ENCODE measurements at regions not wholly inside any gene's neighbourhood (a gene's known extent, or its start where the extent isn't known, plus 50 kb on each side); places are given as distances from the start of the nearest gene placed in this dataset.

DNA sequence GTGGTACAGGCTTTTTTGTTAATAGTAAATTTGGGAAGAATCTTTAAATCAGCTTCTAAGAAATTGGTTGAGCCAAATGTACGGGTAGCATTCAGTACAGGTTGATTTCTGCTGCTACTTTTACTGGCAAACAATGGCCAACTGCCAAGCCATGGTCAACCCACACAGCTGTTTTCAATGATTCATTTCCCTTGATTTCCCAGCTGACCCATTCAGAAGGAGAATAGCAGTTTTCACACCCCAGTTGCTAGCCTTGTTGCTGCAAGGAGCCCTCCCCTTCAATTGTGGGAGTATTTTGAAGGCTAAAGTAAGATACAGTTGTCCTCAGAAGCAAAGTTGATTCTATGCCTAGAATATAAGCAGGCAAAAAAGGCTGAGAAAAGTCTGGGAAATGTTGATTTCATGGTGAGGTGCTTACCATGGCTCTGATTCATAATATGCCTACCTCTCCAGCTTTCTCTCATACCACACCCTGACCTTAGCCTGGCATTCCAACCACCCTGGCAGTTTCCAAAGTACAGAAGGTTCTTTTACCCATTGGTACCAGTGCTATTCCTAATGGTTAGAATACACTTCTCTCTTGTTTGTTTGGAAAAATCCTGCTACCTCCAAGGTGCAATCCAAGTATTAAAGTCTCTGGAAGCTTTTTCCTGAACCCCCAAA, 320.3 kb upstream of the TGFBR2 start:
- Histone ChIP-seq H3K4me3 (no peak overlapping the region), H3K4me2 (no peak overlapping the region), H4K20me1 (replicated peaks; ENCODE audit: insufficient read depth) (no peaks in the 10 kb centered on the region), H3K9me2 (ENCODE audit: insufficient read depth) (no peaks in the 10 kb centered on the region), H3K79me2 (replicated peaks; ENCODE audit: insufficient read depth) (no peaks in the 10 kb centered on the region), H3K27ac (ENCODE audit: low read depth) (no peak overlapping the region), H3K36me3 (ENCODE audit: insufficient read depth) (no peaks in the 10 kb centered on the region), H3K27me3 (ENCODE audit: insufficient read depth) (no peaks in the 10 kb centered on the region), H2AFZ (no peak overlapping the region), H3K4me1 (ENCODE audit: insufficient read depth) (peaks cover 12% of the 10 kb centered on the region), H3F3A (replicated peaks; ENCODE audit: low read depth) (no peaks in the 10 kb centered on the region)
- Mint-ChIP-seq H3K36me3 (ENCODE audit: low read depth) (0 out of 3 replicates have a peak, but pooled peaks cover 5% of the 10 kb centered on the region), H3K27me3 (ENCODE audit: insufficient read depth, low read depth, poor library complexity) (no peaks in the 10 kb centered on the region), H3K9me3 (peaks cover 5% of the 10 kb centered on the region; the same call in 2 of the 3 replicates), H3K4me3 (no peak overlapping the region), H3K27ac (no peak overlapping the region), H3K4me1 (peaks cover 22% of the 10 kb centered on the region; the same call in 2 of the 3 replicates)
- no peak for ATAC-seq
- DNase-seq (ENCODE audit: low spot score) = no peak
- TF ChIP-seq JUNB (IDR thresholded peaks at IDR 0.05; ENCODE audit: unreplicated experiment) (no peak), EZH2phosphoT487 (IDR thresholded peaks at IDR 0.05; ENCODE audit: unreplicated experiment) (no peak), POLR2AphosphoS5 (IDR thresholded peaks at IDR 0.05; ENCODE audit: low read depth) (no peak), EZH2 (IDR thresholded peaks at IDR 0.05; ENCODE audit: low read depth, unreplicated experiment) (no peak), STAT1 (IDR thresholded peaks at IDR 0.05; ENCODE audit: unreplicated experiment) (no peak), CREB1 (CRISPR knock-in tag; IDR thresholded peaks at IDR 0.05; ENCODE audit: low read depth) (no peak), NANOG (IDR thresholded peaks at IDR 0.05; ENCODE audit: borderline replicate concordance) (no peak), ZNF331 (CRISPR knock-in tag; IDR thresholded peaks at IDR 0.05; ENCODE audit: low read depth) (no peak), ZNF114 (CRISPR knock-in tag; IDR thresholded peaks at IDR 0.05) (no peak)
- TF ChIP-seq, protein P1, sequence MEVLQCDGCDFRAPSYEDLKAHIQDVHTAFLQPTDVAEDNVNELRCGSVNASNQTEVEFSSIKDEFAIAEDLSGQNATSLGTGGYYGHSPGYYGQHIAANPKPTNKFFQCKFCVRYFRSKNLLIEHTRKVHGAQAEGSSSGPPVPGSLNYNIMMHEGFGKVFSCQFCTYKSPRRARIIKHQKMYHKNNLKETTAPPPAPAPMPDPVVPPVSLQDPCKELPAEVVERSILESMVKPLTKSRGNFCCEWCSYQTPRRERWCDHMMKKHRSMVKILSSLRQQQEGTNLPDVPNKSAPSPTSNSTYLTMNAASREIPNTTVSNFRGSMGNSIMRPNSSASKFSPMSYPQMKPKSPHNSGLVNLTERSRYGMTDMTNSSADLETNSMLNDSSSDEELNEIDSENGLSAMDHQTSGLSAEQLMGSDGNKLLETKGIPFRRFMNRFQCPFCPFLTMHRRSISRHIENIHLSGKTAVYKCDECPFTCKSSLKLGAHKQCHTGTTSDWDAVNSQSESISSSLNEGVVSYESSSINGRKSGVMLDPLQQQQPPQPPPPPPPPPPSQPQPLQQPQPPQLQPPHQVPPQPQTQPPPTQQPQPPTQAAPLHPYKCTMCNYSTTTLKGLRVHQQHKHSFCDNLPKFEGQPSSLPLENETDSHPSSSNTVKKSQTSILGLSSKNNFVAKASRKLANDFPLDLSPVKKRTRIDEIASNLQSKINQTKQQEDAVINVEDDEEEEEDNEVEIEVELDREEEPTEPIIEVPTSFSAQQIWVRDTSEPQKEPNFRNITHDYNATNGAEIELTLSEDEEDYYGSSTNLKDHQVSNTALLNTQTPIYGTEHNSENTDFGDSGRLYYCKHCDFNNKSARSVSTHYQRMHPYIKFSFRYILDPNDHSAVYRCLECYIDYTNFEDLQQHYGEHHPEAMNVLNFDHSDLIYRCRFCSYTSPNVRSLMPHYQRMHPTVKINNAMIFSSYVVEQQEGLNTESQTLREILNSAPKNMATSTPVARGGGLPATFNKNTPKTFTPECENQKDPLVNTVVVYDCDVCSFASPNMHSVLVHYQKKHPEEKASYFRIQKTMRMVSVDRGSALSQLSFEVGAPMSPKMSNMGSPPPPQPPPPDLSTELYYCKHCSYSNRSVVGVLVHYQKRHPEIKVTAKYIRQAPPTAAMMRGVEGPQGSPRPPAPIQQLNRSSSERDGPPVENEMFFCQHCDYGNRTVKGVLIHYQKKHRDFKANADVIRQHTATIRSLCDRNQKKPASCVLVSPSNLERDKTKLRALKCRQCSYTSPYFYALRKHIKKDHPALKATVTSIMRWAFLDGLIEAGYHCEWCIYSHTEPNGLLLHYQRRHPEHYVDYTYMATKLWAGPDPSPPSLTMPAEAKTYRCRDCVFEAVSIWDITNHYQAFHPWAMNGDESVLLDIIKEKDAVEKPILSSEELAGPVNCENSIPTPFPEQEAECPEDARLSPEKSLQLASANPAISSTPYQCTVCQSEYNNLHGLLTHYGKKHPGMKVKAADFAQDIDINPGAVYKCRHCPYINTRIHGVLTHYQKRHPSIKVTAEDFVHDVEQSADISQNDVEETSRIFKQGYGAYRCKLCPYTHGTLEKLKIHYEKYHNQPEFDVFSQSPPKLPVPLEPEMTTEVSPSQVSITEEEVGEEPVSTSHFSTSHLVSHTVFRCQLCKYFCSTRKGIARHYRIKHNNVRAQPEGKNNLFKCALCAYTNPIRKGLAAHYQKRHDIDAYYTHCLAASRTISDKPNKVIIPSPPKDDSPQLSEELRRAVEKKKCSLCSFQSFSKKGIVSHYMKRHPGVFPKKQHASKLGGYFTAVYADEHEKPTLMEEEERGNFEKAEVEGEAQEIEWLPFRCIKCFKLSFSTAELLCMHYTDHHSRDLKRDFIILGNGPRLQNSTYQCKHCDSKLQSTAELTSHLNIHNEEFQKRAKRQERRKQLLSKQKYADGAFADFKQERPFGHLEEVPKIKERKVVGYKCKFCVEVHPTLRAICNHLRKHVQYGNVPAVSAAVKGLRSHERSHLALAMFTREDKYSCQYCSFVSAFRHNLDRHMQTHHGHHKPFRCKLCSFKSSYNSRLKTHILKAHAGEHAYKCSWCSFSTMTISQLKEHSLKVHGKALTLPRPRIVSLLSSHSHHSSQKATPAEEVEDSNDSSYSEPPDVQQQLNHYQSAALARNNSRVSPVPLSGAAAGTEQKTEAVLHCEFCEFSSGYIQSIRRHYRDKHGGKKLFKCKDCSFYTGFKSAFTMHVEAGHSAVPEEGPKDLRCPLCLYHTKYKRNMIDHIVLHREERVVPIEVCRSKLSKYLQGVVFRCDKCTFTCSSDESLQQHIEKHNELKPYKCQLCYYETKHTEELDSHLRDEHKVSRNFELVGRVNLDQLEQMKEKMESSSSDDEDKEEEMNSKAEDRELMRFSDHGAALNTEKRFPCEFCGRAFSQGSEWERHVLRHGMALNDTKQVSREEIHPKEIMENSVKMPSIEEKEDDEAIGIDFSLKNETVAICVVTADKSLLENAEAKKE (CRISPR knock-in tag; IDR thresholded peaks at IDR 0.05) = no peak
- TF ChIP-seq, protein P2, sequence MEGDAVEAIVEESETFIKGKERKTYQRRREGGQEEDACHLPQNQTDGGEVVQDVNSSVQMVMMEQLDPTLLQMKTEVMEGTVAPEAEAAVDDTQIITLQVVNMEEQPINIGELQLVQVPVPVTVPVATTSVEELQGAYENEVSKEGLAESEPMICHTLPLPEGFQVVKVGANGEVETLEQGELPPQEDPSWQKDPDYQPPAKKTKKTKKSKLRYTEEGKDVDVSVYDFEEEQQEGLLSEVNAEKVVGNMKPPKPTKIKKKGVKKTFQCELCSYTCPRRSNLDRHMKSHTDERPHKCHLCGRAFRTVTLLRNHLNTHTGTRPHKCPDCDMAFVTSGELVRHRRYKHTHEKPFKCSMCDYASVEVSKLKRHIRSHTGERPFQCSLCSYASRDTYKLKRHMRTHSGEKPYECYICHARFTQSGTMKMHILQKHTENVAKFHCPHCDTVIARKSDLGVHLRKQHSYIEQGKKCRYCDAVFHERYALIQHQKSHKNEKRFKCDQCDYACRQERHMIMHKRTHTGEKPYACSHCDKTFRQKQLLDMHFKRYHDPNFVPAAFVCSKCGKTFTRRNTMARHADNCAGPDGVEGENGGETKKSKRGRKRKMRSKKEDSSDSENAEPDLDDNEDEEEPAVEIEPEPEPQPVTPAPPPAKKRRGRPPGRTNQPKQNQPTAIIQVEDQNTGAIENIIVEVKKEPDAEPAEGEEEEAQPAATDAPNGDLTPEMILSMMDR (conservative IDR thresholded peaks at IDR 0.05; ENCODE audit: low read depth in 2 of 2) = no peak
- TF ChIP-seq, protein P3, sequence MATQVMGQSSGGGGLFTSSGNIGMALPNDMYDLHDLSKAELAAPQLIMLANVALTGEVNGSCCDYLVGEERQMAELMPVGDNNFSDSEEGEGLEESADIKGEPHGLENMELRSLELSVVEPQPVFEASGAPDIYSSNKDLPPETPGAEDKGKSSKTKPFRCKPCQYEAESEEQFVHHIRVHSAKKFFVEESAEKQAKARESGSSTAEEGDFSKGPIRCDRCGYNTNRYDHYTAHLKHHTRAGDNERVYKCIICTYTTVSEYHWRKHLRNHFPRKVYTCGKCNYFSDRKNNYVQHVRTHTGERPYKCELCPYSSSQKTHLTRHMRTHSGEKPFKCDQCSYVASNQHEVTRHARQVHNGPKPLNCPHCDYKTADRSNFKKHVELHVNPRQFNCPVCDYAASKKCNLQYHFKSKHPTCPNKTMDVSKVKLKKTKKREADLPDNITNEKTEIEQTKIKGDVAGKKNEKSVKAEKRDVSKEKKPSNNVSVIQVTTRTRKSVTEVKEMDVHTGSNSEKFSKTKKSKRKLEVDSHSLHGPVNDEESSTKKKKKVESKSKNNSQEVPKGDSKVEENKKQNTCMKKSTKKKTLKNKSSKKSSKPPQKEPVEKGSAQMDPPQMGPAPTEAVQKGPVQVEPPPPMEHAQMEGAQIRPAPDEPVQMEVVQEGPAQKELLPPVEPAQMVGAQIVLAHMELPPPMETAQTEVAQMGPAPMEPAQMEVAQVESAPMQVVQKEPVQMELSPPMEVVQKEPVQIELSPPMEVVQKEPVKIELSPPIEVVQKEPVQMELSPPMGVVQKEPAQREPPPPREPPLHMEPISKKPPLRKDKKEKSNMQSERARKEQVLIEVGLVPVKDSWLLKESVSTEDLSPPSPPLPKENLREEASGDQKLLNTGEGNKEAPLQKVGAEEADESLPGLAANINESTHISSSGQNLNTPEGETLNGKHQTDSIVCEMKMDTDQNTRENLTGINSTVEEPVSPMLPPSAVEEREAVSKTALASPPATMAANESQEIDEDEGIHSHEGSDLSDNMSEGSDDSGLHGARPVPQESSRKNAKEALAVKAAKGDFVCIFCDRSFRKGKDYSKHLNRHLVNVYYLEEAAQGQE (IDR thresholded peaks at IDR 0.05; ENCODE audit: unreplicated experiment) = no peak
- TF ChIP-seq, protein P4, sequence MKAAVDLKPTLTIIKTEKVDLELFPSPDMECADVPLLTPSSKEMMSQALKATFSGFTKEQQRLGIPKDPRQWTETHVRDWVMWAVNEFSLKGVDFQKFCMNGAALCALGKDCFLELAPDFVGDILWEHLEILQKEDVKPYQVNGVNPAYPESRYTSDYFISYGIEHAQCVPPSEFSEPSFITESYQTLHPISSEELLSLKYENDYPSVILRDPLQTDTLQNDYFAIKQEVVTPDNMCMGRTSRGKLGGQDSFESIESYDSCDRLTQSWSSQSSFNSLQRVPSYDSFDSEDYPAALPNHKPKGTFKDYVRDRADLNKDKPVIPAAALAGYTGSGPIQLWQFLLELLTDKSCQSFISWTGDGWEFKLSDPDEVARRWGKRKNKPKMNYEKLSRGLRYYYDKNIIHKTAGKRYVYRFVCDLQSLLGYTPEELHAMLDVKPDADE (IDR thresholded peaks at IDR 0.05) = no peak

All from GM23338 (cell line).